ENCODE measurements at regions not wholly inside any gene's neighbourhood (a gene's known extent, or its start where the extent isn't known, plus 50 kb on each side); places are given as distances from the start of the nearest gene placed in this dataset.
"Not testable (repeated sequence)": the region's sequence is repeated elsewhere in the genome, so short reads cannot be mapped to it uniquely, and the experiment has no call there.

DNA sequence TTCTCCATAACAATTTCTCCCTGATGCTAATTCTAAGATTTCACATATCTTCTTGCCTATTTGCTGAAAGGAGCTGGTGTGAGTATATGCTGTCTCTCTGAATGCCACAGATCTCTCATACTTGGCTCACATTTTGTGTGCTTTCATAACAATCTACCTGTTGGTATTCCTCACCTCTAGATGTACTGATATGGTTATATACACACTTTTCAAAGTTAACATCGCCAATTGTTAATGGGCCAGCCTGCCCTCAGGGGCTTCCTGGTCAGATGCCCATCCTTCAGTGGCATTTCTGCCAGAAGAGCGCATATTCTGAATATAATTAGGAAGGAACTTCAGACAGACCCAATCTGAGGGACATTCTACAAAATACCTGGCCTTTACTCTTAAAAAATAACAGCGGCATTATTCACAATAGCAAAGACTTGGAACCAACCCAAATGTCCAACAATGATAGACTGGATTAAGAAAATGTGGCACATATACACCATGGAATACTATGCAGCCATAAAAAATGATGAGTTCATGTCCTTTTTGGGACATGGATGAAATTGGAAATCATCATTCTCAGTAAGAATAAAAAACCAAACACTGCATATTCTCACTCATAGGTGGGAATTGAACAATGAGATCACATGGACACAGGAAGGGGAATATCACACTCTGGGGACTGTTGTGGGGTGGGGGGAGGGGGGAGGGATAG is 123.9 kb upstream of the FAT1 start:
- not testable (repeated sequence) for DNase-seq

DNA sequence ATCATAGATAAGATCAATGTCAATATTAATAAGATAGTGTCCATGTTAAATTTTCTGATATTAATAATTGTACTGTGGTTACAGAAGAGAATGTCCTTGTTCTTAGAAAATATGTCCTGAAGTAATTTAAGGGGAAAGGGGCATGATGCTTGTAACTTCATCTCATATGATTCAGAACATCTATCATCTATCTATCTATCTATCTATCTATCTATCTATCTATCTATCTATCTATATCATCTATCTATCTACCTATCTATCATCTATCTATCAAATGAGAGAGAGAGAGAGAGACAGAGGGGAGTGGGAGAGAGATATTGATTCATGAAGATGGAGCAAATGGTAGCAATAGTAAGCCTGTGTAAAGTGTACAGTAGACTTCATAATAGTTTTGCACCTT is 124.8 kb upstream of the FAT1 start:
- no peak for DNase-seq

GRCh38 chr4:186851291-186852072 is 127.8 kb upstream of the FAT1 start:
- no peak for DNase-seq

DNA sequence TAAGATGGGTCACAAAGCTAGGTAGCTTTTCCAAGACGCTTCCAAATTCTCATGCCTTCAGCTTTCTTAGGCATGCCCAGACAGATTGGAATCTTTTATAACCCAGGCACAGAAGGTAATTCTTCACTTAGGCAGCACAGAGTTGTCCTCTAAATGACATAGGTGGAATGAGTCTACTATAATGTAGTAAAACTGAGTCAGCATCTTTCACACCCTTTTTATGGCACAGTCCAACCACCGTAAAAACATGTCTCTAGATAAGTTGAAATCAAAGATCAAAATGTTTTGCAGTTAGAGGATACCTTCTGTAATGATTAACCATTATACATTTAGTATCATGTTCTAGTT is 128.4 kb upstream of the FAT1 start:
- no peak for DNase-seq

- DNase-seq, result no peak
Observed at GRCh38 chr4:186852964-186853391, 129.3 kb upstream of the FAT1 start.

- no peak for DNase-seq
Observed at GRCh38 chr4:186854256-186854655, 130.6 kb upstream of the FAT1 start.

DNA sequence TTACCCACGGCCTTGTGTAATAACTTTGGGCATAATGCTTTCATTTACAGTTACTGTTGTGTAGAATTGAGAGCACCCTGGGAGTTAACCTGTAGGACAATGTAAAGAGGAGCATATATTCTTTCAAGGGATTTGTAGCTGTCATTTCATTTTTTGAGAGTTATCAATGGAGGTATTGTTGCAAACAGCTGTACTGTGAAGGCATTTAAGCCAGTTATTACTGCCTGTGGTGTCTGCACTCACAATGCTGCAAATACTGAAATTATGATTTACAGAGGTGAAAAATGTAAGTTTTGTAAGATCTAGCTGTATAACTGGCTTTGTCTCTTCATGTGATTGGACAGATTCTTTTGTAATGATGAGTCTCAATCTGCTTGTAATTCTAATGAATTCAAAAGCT is 131.5 kb upstream of the FAT1 start:
- DNase-seq, result no peak

GRCh38 chr4:186857793-186858192 is 134.1 kb upstream of the FAT1 start:
- no peak for DNase-seq

DNA sequence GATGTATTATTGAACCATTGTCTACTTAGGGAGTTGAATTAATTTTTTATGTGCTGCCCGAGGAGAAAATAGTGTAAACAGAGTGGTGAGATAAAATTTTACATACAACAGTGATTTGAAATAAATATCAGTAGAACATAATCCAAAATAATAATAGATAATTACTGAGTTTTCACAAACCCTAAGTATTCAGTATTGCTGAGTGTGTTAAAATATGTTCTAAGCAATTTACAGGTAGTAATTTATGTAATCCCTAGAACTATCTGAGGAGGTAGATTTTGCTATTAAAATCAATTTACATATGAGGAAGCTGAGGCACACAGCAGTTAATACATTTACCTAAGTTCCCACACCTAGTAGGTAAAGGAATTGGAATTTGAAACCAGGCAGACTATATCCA is 134.7 kb upstream of the FAT1 start:
- no peak for DNase-seq

- no peak for DNase-seq
Observed at GRCh38 chr4:186859420-186859819, 135.8 kb upstream of the FAT1 start.

- no peak for DNase-seq
Observed at GRCh38 chr4:186861317-186861716, 137.7 kb upstream of the FAT1 start.

GRCh38 chr4:186871856-186872255 is 148.2 kb upstream of the FAT1 start:
- DNase-seq, result no peak

GRCh38 chr4:186873095-186873494 is 149.4 kb upstream of the FAT1 start:
- DNase-seq, result not testable (repeated sequence)

- no peak for DNase-seq
Observed at GRCh38 chr4:186875476-186875875, 151.8 kb upstream of the FAT1 start.

GRCh38 chr4:186876961-186877626 is 153.4 kb upstream of the FAT1 start:
- no peak for DNase-seq

GRCh38 chr4:186878203-186878776 is 154.6 kb upstream of the FAT1 start:
- DNase-seq, result no peak

GRCh38 chr4:186881521-186882220 is 158.0 kb upstream of the FAT1 start:
- DNase-seq, result no peak

- no peak for DNase-seq
Observed at GRCh38 chr4:186882293-186882692, 158.6 kb upstream of the FAT1 start.

DNA sequence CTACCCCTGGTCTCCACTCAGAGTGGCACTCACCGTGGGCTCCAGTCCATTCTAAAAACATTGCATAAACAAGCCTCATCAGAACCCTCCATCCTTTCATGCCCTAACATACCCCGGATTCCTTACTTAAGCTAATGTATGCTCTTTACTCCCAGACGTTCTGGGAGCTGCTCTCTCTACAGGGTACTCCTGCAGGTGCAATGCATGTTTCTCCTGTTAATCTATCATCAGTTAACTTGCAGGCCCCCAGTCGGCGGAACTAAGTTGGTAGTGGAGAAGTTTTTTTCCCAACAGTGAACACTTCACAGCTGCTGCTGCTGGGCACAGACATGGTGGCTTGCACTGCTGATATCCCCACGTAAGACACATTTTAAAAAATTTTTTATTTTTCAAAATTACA is 161.6 kb upstream of the FAT1 start:
- DNase-seq, result no peak

DNA sequence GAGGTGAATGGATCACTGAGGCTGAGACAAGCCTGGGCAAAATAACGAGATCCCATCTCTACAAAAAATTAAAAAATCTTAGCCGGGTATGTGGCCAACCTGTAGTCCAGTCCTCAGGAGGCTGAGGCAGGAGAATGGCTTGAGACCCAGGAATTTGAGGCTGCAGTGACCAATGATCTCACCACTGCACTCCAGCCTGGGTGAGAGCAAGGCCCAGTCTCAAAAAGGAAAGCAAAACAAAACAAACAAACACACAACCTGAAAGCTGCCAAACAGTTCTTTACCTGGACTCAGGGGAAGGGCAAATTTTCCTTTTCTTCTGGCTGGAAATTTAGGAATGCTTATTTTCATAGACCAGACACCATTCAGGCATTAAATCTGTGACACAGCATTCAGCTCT is 163.1 kb upstream of the FAT1 start:
- no peak for DNase-seq

DNA sequence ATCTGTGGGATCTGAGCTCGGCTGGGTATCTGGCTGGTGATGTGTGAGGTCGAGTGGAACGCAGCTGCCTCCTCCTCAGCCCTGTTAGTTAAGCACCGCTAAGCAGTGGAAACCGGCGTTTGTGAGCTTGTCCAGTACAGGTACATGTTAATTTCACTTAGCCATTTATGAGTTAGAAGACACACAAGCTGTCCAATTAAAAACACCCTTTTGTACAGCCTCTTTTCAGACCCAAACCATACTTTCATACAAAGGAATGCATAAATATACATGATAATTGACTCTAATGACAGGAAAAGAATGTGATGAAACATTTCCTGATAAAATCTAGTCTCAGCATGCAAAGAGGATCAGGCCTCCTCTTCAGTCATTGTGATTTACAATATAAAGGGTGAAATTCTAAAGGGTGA is 163.6 kb upstream of the FAT1 start:
- DNase-seq, result no peak

- no peak for DNase-seq
Observed at GRCh38 chr4:186887752-186888151, 164.1 kb upstream of the FAT1 start.
